ENCODE measurements at regions not wholly inside any gene's neighbourhood (a gene's known extent, or its start where the extent isn't known, plus 50 kb on each side); places are given as distances from the start of the nearest gene placed in this dataset.

DNA sequence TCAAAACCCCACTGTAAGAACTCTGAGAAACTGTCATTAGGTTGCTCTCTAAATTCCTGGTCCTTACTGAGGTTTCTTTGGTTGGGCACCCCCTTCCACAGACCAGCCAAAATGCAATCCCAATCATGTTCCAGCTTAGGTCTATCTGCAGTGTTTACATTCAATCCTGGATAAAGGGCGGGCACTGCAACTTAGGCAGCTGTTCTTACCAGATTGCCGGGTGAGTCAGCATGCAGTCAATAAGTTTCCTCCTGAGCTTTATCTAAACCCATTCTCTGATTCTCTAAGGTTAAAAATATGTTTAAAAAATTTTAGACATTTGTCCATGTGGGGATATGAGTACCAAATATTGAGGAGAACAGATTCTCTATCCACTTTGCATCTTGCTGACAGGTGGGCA lies 197.8 kb downstream of the HAO1 start:
- TF ChIP-seq POLR2A (IDR thresholded peaks at IDR 0.05; ENCODE audit: low read length), result no peak
- TF ChIP-seq EP300 (IDR thresholded peaks at IDR 0.05), result no peak
- TF ChIP-seq, protein P1, sequence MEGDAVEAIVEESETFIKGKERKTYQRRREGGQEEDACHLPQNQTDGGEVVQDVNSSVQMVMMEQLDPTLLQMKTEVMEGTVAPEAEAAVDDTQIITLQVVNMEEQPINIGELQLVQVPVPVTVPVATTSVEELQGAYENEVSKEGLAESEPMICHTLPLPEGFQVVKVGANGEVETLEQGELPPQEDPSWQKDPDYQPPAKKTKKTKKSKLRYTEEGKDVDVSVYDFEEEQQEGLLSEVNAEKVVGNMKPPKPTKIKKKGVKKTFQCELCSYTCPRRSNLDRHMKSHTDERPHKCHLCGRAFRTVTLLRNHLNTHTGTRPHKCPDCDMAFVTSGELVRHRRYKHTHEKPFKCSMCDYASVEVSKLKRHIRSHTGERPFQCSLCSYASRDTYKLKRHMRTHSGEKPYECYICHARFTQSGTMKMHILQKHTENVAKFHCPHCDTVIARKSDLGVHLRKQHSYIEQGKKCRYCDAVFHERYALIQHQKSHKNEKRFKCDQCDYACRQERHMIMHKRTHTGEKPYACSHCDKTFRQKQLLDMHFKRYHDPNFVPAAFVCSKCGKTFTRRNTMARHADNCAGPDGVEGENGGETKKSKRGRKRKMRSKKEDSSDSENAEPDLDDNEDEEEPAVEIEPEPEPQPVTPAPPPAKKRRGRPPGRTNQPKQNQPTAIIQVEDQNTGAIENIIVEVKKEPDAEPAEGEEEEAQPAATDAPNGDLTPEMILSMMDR (IDR thresholded peaks at IDR 0.05), result no peak
- TF ChIP-seq, protein P2, sequence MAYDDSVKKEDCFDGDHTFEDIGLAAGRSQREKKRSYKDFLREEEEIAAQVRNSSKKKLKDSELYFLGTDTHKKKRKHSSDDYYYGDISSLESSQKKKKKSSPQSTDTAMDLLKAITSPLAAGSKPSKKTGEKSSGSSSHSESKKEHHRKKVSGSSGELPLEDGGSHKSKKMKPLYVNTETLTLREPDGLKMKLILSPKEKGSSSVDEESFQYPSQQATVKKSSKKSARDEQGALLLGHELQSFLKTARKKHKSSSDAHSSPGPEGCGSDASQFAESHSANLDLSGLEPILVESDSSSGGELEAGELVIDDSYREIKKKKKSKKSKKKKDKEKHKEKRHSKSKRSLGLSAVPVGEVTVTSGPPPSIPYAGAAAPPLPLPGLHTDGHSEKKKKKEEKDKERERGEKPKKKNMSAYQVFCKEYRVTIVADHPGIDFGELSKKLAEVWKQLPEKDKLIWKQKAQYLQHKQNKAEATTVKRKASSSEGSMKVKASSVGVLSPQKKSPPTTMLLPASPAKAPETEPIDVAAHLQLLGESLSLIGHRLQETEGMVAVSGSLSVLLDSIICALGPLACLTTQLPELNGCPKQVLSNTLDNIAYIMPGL (CRISPR knock-in tag; IDR thresholded peaks at IDR 0.05; ENCODE audit: borderline replicate concordance), result no peak
- no peak for TF ChIP-seq HOXA7 (CRISPR knock-in tag; IDR thresholded peaks at IDR 0.05)
- TF ChIP-seq BHLHE40 (IDR thresholded peaks at IDR 0.05; ENCODE audit: low read depth, low read length), result no peak
- TF ChIP-seq RAD21 (conservative IDR thresholded peaks at IDR 0.05 in 1 of 2, IDR thresholded peaks at IDR 0.05 in 1 of 2), result no peak
- TF ChIP-seq CEBPB (IDR thresholded peaks at IDR 0.05), result no peak
- TF ChIP-seq MAFK (IDR thresholded peaks at IDR 0.05; ENCODE audit: partially characterized antibody), result no peak
- TF ChIP-seq MAZ (IDR thresholded peaks at IDR 0.05; ENCODE audit: borderline replicate concordance, low read depth, low read length), result no peak
- no peak for TF ChIP-seq MYC (IDR thresholded peaks at IDR 0.05; ENCODE audit: borderline replicate concordance, low read length)
- TF ChIP-seq HOXB13 (CRISPR knock-in tag; IDR thresholded peaks at IDR 0.05; ENCODE audit: low read depth), result no peak
- TF ChIP-seq, protein P3, sequence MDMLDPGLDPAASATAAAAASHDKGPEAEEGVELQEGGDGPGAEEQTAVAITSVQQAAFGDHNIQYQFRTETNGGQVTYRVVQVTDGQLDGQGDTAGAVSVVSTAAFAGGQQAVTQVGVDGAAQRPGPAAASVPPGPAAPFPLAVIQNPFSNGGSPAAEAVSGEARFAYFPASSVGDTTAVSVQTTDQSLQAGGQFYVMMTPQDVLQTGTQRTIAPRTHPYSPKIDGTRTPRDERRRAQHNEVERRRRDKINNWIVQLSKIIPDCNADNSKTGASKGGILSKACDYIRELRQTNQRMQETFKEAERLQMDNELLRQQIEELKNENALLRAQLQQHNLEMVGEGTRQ (IDR thresholded peaks at IDR 0.05), result no peak
- TF ChIP-seq, protein P4, sequence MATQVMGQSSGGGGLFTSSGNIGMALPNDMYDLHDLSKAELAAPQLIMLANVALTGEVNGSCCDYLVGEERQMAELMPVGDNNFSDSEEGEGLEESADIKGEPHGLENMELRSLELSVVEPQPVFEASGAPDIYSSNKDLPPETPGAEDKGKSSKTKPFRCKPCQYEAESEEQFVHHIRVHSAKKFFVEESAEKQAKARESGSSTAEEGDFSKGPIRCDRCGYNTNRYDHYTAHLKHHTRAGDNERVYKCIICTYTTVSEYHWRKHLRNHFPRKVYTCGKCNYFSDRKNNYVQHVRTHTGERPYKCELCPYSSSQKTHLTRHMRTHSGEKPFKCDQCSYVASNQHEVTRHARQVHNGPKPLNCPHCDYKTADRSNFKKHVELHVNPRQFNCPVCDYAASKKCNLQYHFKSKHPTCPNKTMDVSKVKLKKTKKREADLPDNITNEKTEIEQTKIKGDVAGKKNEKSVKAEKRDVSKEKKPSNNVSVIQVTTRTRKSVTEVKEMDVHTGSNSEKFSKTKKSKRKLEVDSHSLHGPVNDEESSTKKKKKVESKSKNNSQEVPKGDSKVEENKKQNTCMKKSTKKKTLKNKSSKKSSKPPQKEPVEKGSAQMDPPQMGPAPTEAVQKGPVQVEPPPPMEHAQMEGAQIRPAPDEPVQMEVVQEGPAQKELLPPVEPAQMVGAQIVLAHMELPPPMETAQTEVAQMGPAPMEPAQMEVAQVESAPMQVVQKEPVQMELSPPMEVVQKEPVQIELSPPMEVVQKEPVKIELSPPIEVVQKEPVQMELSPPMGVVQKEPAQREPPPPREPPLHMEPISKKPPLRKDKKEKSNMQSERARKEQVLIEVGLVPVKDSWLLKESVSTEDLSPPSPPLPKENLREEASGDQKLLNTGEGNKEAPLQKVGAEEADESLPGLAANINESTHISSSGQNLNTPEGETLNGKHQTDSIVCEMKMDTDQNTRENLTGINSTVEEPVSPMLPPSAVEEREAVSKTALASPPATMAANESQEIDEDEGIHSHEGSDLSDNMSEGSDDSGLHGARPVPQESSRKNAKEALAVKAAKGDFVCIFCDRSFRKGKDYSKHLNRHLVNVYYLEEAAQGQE (IDR thresholded peaks at IDR 0.05), result no peak

Measured in A549 (cell line).